GM19324 (cell line): ENCODE measurements at regions not wholly inside any gene's neighbourhood (a gene's known extent, or its start where the extent isn't known, plus 50 kb on each side); places are given as distances from the start of the nearest gene placed in this dataset.
"Not testable (repeated sequence)": the region's sequence is repeated elsewhere in the genome, so short reads cannot be mapped to it uniquely, and the experiment has no call there.

ENCODE experiments used
- ATAC-seq: cut with Tn5 transposase; IDR thresholded peaks from one replicate; pipeline ENCODE4 v1.9.1; 2021; ENCODE audit warnings: mild to moderate bottlenecking, moderate library complexity; ENCODE audit not compliant: unreplicated experiment, low FRiP score

- no peak for ATAC-seq
Measured at GRCh38 chr14:105904379-105904778, 378.0 kb downstream of the TMEM121 start.

- no peak for ATAC-seq
Measured at GRCh38 chr14:105905456-105905855, 379.1 kb downstream of the TMEM121 start.

- no peak for ATAC-seq
Measured at GRCh38 chr14:105907276-105907675, 380.9 kb downstream of the TMEM121 start.

- no peak for ATAC-seq
Measured at GRCh38 chr14:105908006-105908405, 381.6 kb downstream of the TMEM121 start.

- no peak for ATAC-seq
Measured at GRCh38 chr14:105908481-105908911, 382.1 kb downstream of the TMEM121 start.

GRCh38 chr14:105909046-105909827 lies 382.9 kb downstream of the TMEM121 start:
- no peak for ATAC-seq

- ATAC-seq = not testable (repeated sequence)
Measured at GRCh38 chr14:105909828-105910120, 383.4 kb downstream of the TMEM121 start.

- ATAC-seq = no peak
Measured at GRCh38 chr14:105910426-105910825, 384.0 kb downstream of the TMEM121 start.

GRCh38 chr14:105911006-105911847 lies 384.8 kb downstream of the TMEM121 start:
- no peak for ATAC-seq

GRCh38 chr14:105911848-105912292 lies 385.5 kb downstream of the TMEM121 start:
- ATAC-seq = not testable (repeated sequence)

GRCh38 chr14:105912641-105913180 lies 386.3 kb downstream of the TMEM121 start:
- ATAC-seq = no peak

GRCh38 chr14:105913221-105913620 lies 386.8 kb downstream of the TMEM121 start:
- no peak for ATAC-seq

GRCh38 chr14:105913861-105914260 lies 387.5 kb downstream of the TMEM121 start:
- no peak for ATAC-seq

GRCh38 chr14:105914281-105914680 lies 387.9 kb downstream of the TMEM121 start:
- ATAC-seq = not testable (repeated sequence)

GRCh38 chr14:105914738-105915385 lies 388.5 kb downstream of the TMEM121 start:
- no peak for ATAC-seq

- not testable (repeated sequence) for ATAC-seq
Measured at GRCh38 chr14:105915546-105915945, 389.2 kb downstream of the TMEM121 start.

GRCh38 chr14:105917136-105917932 lies 391.0 kb downstream of the TMEM121 start:
- ATAC-seq = not testable (repeated sequence)

- ATAC-seq = no peak
Measured at GRCh38 chr14:105917933-105918436, 391.6 kb downstream of the TMEM121 start.

- no peak for ATAC-seq
Measured at GRCh38 chr14:105918496-105919262, 392.3 kb downstream of the TMEM121 start.
